Epithelial cell of prostate (primary cell): ENCODE measurements at regions not wholly inside any gene's neighbourhood (a gene's known extent, or its start where the extent isn't known, plus 50 kb on each side); places are given as distances from the start of the nearest gene placed in this dataset.
"Not testable (repeated sequence)": the region's sequence is repeated elsewhere in the genome, so short reads cannot be mapped to it uniquely, and the experiment has no call there.

ENCODE experiments used
- DNase-seq: peaks from one replicate; pipeline ENCODE4 v3.0.0-alpha.2; 2011; ENCODE audit warnings: low read depth, low spot score
- H3K27ac ChIP-seq: fragments of 450-650 bp; 2 replicates; pipeline ENCODE4 v1.5.1; 2017; ENCODE audit warnings: mild to moderate bottlenecking

DNA sequence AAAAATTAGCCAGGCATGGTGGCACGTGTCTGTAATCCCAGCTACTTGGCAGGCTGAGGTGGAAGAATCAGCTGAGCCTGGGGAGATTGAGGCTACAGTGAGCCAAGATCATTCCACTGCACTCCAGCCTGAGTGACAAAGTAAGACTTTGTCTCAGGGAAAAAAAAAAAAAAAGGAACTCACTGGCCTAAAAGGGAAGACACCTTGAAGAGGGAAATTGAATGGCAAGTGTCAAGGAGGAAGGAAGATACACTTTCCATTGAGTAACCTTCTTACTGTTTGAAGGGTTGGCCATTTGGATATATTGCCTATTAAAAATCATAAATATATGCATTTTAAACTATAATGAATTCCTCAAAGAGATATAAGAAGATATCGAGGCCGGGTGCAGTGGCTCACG is 147.5 kb upstream of the FAM241A start:
- DNase-seq = no peak
- no peak overlapping the region for H3K27ac ChIP-seq

- DNase-seq = no peak
- H3K27ac ChIP-seq = no peak overlapping the region
These were observed 145.5 kb upstream of the FAM241A start for GRCh38 chr4:111999801-112000200.

GRCh38 chr4:112001041-112001440 is 144.2 kb upstream of the FAM241A start:
- H3K27ac ChIP-seq = no peak overlapping the region

GRCh38 chr4:112002248-112002661 is 143.0 kb upstream of the FAM241A start:
- peak; percentile 66 for DNase-seq
- peak overlapping the region; percentile 2 for H3K27ac ChIP-seq

More at GRCh38 chr4:112001041-112001440, 144.2 kb upstream of the FAM241A start:
- no peak for DNase-seq

- DNase-seq = peak; percentile 10
- H3K27ac ChIP-seq = no peak overlapping the region
These were observed 141.9 kb upstream of the FAM241A start for GRCh38 chr4:112003231-112003907.

DNA sequence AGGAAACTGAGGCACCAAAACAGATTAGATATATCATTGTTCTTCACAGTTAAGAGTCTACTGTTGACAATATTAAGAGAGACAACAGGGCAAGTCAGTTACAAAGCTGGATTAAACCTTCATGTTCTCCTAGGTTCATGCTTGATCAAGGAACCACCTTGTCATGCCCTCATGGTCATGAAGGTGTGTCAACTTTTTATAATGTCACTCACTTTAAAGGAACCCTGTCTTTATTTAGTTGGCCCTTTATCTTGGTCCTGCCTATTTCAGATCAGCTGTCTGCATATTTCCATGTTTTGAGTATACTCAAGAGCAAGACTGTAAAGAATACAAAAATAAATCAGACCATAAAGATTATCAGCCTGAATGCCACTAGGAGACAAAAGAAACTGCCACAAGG is 140.2 kb upstream of the FAM241A start:
- no peak overlapping the region for H3K27ac ChIP-seq
- no peak for DNase-seq

- no peak overlapping the region for H3K27ac ChIP-seq
- DNase-seq = no peak
These were observed 137.9 kb upstream of the FAM241A start for GRCh38 chr4:112007391-112007790.

- DNase-seq = no peak
These were observed 129.3 kb upstream of the FAM241A start for GRCh38 chr4:112015960-112016359.

DNA sequence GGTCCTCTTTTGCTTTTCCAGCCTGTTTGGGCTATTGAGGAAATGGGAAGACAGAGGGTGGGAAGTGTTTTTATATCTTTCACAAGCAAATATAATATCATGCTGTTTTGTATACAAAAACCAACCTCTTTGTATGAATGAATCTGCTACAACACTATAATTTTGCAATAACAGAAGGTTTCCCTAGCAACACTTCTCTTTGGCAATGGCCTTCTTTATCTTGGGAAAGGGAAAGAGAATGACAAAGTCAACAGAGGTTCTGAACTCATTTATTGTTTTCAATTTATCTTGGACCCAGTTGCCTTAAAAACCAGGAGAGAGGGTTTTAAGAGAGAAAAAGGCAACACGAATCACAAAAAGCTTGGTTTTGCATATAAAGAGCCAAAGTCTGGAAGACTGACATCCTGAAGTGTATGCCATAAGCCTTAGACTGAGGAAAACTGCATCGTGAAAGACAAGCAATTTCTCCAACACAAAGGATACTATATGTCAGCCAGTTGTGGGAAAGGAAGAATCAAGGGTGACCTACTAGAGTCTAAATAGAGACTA is 121.8 kb upstream of the FAM241A start:
- no peak overlapping the region for H3K27ac ChIP-seq
- no peak for DNase-seq

More at GRCh38 chr4:112015960-112016359, 129.3 kb upstream of the FAM241A start:
- H3K27ac ChIP-seq = no peak overlapping the region

- no peak for DNase-seq
- H3K27ac ChIP-seq = no peak overlapping the region
These were observed 119.2 kb upstream of the FAM241A start for GRCh38 chr4:112026058-112026457.

DNA sequence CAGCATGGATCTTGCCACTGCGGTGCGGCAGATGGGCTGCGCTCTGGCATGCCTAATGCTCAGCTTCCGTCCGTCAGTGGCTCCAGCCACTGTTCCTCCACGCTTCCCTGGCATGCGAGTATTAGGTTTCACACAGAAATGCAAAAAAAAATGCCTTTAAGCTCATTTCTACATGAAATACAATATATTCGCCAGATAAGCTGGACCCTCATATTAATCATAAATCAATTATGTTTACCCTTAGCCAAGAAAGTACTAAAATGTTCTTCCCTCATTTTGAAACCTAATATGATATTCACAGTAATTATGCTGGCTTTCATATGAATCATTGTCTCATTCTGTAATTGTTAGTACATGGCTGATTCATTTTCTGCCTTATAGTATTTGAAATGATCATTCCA is 115.5 kb upstream of the FAM241A start:
- no peak for DNase-seq
- peak overlapping the region; percentile 12 for H3K27ac ChIP-seq

- DNase-seq = no peak
These were observed 113.4 kb upstream of the FAM241A start for GRCh38 chr4:112031712-112032328.

DNA sequence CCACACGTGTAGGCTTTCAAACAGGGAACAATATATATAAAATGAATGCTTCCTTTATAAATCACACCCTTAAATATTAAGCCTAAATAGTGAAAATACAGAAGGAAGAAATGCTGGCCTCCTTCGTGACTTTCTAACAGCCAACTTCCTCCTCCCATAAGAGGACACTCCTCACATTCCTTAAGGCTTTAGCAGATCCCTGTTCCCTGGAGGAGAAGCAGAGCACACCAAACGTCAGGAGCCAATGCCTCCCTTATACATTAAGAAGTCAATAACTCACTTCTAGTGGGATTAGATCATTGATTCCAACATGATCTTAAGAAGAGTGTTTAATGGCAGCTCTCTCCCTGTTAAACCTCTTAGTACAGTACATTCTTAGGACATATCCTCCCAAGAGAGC is 108.4 kb upstream of the FAM241A start:
- DNase-seq = no peak
- H3K27ac ChIP-seq = no peak overlapping the region

More at GRCh38 chr4:112031712-112032328, 113.4 kb upstream of the FAM241A start:
- H3K27ac ChIP-seq = no peak overlapping the region

DNA sequence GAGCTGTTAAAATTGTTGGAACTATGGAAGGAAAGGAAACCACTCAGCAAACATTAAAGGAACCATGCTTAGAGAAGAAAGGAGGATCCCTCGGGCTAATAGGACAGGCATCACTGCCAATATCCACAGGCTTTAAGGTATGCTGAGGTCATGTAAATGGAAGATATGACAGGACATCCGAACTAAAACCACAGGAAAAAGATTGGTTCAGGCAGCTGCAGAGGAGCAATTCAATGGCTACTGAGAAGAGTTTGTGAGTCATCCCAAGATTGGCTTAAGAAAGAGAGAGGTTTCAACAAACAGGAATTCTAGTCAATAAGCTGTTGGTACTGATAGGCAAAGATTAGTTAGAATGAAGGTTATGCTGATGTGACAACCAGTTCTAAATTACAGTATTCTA is 106.4 kb upstream of the FAM241A start:
- no peak for DNase-seq
- H3K27ac ChIP-seq = no peak overlapping the region

- DNase-seq, H3K27ac ChIP-seq: not testable (repeated sequence)
These were observed 96.1 kb upstream of the FAM241A start for GRCh38 chr4:112049119-112049518.

DNA sequence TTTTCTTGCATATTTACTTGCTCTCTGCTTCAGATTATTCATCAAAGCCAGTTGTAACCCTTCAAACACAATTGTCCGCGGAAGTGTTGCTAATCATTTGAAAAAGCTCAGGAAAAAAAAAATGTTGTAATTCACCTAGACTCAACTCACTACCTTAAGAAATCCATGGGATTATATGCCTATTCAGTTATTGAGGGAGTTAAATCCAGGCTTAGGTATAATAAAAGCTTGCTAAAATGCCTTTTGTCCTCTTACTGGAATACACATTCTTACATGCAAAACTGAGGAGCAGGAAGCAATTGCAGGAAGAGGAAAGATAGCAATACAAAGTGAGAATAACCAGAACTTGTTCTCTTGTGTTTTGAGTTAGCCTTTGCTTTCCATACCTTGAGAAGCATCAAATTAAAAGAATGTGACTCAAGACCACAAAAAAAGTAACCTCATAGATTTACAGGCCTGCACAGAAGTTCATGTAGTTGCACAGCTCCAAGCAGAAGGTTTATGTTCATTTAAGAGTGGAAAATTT is 91.4 kb upstream of the FAM241A start:
- no peak overlapping the region for H3K27ac ChIP-seq
- DNase-seq = no peak

GRCh38 chr4:112055100-112055499 is 90.2 kb upstream of the FAM241A start:
- no peak for DNase-seq
- no peak overlapping the region for H3K27ac ChIP-seq

DNA sequence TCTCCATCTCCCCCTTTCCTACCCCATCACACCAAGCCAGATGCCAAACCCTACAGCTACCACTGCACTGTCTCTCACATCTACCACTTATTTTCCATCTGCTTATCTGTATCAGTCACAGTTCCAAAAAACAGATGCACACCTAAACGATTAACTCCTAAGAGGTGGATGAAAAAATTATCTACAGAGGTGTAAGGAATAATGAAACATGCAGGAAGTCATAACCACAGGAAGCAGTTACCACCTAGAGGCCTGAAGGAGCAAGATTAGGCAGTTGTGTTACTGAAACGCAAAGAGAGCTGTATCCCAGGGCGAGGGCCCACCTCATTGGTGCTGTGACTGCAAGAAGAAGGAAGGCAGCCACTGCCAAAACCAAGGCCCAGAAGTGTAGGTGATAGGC is 87.8 kb upstream of the FAM241A start:
- DNase-seq = no peak
- no peak overlapping the region for H3K27ac ChIP-seq

- peak overlapping the region; percentile 54 for H3K27ac ChIP-seq
- DNase-seq = peak; percentile 46
These were observed 86.8 kb upstream of the FAM241A start for GRCh38 chr4:112058433-112058832.

- H3K27ac ChIP-seq = no peak overlapping the region
- no peak for DNase-seq
These were observed 85.0 kb upstream of the FAM241A start for GRCh38 chr4:112060212-112060611.

DNA sequence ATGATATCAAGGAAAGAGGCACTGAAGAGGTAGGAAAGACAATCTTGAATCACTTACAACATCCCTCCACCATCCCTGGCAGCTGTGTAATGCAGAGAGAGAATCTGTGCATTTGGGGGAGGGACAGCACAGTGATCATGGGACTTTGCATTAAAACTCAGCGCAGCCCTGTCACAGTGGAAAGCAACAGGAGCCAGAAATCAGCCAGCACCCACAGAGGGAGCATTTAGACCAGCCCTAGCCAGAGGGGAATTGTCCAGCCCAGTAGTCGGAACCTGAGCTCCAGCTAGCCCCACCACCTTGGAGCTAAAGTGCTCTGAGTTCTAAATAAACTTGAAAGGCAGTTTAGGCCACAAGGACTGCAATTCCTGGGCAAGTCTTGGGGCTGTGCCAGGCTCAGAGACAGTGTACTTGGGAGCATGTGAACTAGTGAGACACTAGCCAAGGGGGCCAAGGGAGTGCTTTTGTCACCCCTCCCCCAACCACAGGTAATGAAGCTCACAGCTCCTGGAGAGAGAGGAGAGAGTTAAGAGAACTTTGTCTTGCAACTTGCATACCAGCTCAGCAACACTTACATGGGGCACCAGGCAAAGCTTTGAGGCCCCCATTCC is 83.9 kb upstream of the FAM241A start:
- H3K27ac ChIP-seq = no peak overlapping the region
- no peak for DNase-seq
